OCI-LY1 (cell line): ENCODE measurements at regions not wholly inside any gene's neighbourhood (a gene's known extent, or its start where the extent isn't known, plus 50 kb on each side); places are given as distances from the start of the nearest gene placed in this dataset.

Experiments used
- CTCF ChIP-seq: fragments of 200-600 bp; sonication (generic), shearing (Covaris generic); IDR thresholded peaks from 2 replicates; pipeline ENCODE4 v1.5.1; 2017; ENCODE audit warnings: mild to moderate bottlenecking, antibody characterized with exemption, low read length, moderate library complexity, mixed read lengths
- EZH2 ChIP-seq: fragments of 200-600 bp; sonication (generic), shearing (Covaris generic); IDR thresholded peaks from 2 replicates; pipeline ENCODE4 v1.8.0; 2017; ENCODE audit warnings: borderline replicate concordance, mixed run types, mild to moderate bottlenecking, antibody characterized with exemption, low read length, moderate library complexity, mixed read lengths

- TF ChIP-seq CTCF = no peak
- TF ChIP-seq EZH2 = no peak
Measured at GRCh38 chr15:35712956-35713355, 167.0 kb upstream of the DPH6 start.
